ENCODE measurements at regions not wholly inside any gene's neighbourhood (a gene's known extent, or its start where the extent isn't known, plus 50 kb on each side); places are given as distances from the start of the nearest gene placed in this dataset.

DNA sequence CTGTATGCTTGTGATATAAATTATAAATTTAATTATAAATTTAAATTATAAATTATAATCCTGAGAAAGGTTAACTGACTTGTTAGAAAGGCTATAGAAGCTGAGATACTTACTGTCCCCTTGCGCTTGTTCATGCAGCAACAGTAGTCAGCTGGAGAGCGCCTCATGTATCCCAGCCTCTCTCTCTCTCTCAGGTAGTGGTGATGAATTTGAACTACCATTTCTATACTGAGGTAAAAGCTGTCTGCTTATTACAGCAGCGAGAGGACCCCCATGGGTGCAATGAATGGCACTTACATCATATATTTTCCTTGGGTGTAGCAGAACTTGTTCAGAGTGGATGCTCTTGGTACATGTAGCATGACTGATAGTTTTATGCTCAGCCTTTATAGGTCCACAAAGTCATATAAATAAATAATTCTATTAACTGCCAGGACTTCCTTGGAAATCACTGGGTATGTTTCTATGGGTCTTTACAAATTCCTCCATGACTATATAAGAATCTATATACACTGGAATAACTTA is 1308.7 kb downstream of the REEP3 start:
- H3K4me3 ChIP-seq (ENCODE audit: low read depth, low read length): no peak overlapping the region
- TF ChIP-seq, protein P1, sequence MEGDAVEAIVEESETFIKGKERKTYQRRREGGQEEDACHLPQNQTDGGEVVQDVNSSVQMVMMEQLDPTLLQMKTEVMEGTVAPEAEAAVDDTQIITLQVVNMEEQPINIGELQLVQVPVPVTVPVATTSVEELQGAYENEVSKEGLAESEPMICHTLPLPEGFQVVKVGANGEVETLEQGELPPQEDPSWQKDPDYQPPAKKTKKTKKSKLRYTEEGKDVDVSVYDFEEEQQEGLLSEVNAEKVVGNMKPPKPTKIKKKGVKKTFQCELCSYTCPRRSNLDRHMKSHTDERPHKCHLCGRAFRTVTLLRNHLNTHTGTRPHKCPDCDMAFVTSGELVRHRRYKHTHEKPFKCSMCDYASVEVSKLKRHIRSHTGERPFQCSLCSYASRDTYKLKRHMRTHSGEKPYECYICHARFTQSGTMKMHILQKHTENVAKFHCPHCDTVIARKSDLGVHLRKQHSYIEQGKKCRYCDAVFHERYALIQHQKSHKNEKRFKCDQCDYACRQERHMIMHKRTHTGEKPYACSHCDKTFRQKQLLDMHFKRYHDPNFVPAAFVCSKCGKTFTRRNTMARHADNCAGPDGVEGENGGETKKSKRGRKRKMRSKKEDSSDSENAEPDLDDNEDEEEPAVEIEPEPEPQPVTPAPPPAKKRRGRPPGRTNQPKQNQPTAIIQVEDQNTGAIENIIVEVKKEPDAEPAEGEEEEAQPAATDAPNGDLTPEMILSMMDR (IDR thresholded peaks at IDR 0.05; ENCODE audit: borderline replicate concordance, insufficient read depth, low read depth, low read length): no peak

DNA sequence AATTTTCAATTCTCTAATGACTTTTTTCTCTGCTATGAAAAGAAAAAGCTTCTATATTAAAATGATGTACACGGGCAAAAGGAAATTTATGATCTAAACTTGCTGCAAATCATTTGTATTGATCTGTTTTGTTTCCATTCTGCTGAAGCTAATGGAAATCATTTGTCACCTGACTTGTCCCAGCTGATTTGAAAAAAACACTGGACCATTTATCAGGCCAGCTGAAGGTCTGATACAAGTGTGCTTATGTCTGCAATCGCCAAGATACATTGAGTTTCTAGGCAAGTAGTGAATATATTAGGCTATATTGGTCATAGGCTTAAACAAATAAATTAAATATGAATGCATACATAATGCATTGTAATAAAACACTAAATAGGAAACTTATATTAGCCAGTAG is 1309.7 kb downstream of the REEP3 start:
- TF ChIP-seq, protein P1 (IDR thresholded peaks at IDR 0.05; ENCODE audit: borderline replicate concordance, insufficient read depth, low read depth, low read length): no peak
- no peak overlapping the region for H3K4me3 ChIP-seq (ENCODE audit: low read depth, low read length)

DNA sequence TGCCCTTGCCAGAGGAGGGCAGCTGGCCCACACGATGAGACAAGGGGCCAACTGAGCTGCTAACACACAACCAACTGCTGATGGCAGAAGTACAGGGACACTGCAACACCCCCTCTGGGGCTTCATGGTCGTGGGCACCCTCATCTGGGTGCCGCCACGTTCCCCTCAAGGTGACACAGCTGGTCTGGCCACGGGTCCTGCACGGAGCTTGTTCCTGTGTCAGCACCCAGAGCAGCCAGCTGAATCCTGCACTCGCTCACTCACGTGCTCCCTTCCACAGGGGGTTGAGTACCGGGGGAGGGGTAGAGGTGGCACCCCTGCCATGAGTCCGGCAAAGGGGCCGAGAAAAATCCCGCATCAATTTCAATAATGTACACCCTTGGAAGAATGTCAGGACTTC is 1319.1 kb downstream of the REEP3 start:
- TF ChIP-seq, protein P1 (IDR thresholded peaks at IDR 0.05; ENCODE audit: borderline replicate concordance, insufficient read depth, low read depth, low read length): no peak
- no peak overlapping the region for H3K4me3 ChIP-seq (ENCODE audit: low read depth, low read length)

DNA sequence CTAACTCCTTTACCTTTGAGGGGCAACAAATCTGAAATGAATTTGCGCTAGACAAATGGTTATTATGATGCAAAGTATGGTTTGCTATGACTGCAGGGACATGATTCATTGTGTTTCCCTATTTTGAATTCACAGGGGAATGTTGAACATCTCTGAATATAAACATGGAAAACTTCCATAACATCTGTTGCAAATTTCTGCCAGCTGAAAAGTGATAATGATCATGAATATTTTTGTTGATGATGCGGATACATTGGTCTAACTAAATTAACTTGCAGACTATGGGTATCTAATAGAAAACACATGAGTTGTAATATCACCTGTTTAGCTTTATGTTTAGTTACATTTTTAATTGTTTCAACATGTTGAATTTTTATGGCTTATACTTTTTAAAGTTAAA is 1325.5 kb downstream of the REEP3 start:
- TF ChIP-seq, protein P1 (IDR thresholded peaks at IDR 0.05; ENCODE audit: borderline replicate concordance, insufficient read depth, low read depth, low read length): no peak

DNA sequence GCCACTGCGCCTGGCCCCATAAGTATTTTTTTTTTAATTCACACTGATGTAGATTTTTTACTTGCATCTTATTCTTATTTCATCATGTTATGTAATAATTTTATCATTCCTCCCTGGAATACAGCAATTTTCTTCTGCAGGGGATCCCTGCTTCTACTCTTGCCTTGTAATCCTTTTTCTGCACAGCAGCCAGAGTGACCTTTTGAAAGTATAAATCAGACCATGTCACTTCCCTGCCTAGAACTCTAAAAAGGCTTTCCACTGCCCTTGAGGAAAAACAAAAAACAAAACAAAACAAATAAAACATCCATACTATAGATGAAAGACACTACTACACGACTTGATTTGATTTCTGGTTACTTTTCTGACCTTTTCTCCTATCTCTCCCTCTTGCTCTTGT is 1334.7 kb downstream of the REEP3 start:
- no peak overlapping the region for H3K4me3 ChIP-seq (ENCODE audit: low read depth, low read length)
- TF ChIP-seq, protein P1 (IDR thresholded peaks at IDR 0.05; ENCODE audit: borderline replicate concordance, insufficient read depth, low read depth, low read length): no peak

More for the DNA sequence above, 1325.5 kb downstream of the REEP3 start:
- H3K4me3 ChIP-seq (ENCODE audit: low read depth, low read length): no peak overlapping the region

DNA sequence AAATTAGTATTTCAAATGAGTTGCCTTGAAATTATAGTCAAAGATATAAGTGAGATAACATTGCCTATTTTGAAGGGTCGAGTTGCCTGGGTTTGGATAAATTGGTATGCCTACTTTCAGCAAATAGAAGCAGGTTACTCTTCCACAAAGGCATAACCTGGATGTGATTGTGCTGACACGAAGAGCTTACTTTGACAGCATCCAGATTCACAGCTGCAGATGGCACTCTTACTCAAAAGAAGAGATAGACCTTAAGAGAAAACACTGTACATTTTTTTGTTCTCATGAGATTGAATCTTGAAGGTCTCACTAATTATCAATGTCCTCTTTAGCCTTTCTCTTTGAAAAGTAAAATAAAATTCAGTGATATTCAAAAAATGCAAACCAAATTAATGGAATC is 1338.7 kb downstream of the REEP3 start:
- H3K4me3 ChIP-seq (ENCODE audit: low read depth, low read length): no peak overlapping the region
- TF ChIP-seq, protein P1 (IDR thresholded peaks at IDR 0.05; ENCODE audit: borderline replicate concordance, insufficient read depth, low read depth, low read length): no peak

DNA sequence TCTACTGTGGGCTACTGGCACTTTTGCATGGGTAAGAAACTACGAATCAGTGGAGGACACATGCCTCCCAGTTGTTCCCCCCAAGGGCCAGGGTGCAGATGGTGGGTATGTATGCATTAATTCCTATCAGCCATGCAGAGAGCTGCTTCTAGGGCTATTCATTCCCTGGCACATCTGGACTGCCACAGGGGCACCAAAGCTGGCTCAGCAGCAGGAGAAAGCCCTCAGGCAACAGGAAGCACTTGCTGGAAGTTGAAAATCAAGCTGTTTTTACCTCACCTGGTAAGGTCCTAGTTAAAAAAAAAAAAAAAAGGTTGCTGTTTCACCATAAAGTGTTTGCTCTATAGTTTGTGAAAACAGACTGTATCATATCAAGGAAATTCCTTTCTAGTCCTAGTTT is 1342.6 kb downstream of the REEP3 start:
- TF ChIP-seq, protein P1 (IDR thresholded peaks at IDR 0.05; ENCODE audit: borderline replicate concordance, insufficient read depth, low read depth, low read length): no peak
- no peak overlapping the region for H3K4me3 ChIP-seq (ENCODE audit: low read depth, low read length)

All from GM12875 (cell line).